Esophagus squamous epithelium (tissue), 5 donors: ENCODE measurements at regions not wholly inside any gene's neighbourhood (a gene's known extent, or its start where the extent isn't known, plus 50 kb on each side); places are given as distances from the start of the nearest gene placed in this dataset.

Experiments used
- DNase-seq: peaks from one replicate; lab custom pipeline; 2025; lab: John Stamatoyannopoulos, UW
- H3K27ac ChIP-seq, 4 donors: fragments of 200-600 bp; sonication (generic); one replicate each; pipeline ENCODE4 v1.5.1; 2016 to 2019; ENCODE audit warnings: mild to moderate bottlenecking in 1 of 4
- H3K27me3 ChIP-seq, 4 donors: fragments of 200-600 bp; sonication (generic); 1 replicate in 3 of 4; 2 replicates in 1 of 4; pipeline versions ENCODE4 v1.5.1 to v1.6.0; 2017 to 2021; ENCODE audit warnings: antibody characterized with exemption in 1 of 4
- H3K36me3 ChIP-seq, 3 donors: fragments of 200-600 bp; sonication (generic); one replicate each; pipeline ENCODE4 v1.5.1; 2016 to 2019
- H3K4me1 ChIP-seq, 3 donors: fragments of 200-600 bp; sonication (generic); one replicate each; pipeline ENCODE4 v1.5.1; 2017 to 2019
- H3K4me3 ChIP-seq, 4 donors: fragments of 200-600 bp; sonication (generic); 1 replicate in 3 of 4; 2 replicates in 1 of 4; pipeline ENCODE4 v1.5.1; 2016 to 2019; ENCODE audit warnings: mild to moderate bottlenecking in 2 of 4, moderate library complexity in 1 of 4
- H3K9me3 ChIP-seq, 3 donors: fragments of 200-600 bp; sonication (generic); one replicate each; pipeline ENCODE4 v1.5.1; 2016 to 2019
- POLR2A ChIP-seq, 4 donors: fragments of 450-650 bp; IDR thresholded peaks; one replicate each; pipeline ENCODE4 v1.6.1; 2017; ENCODE audit warnings: antibody characterized with exemption in 4 of 4, mild to moderate bottlenecking in 4 of 4, moderate library complexity in 3 of 4
- WGBS, 2 donors: methylation state at CpG; one replicate each; pipeline ENCODE4 v1.1.5; 2018; 5-methylcytosine and 5-hydroxymethylcytosine counted together
- intact Hi-C: fragments of 100-400 bp; cut with DNase I; formaldehyde crosslinking; loops from one replicate; pipeline ENCODE4 v1.15.0; 2022
- TF ChIP-seq, protein P1 (sequence below), 6 experiments: fragments of 450-650 bp in 4 of 6; fragments of 200-600 bp in 2 of 6; sonication (generic) in 2 of 6; IDR thresholded peaks; one replicate each; pipeline ENCODE4 v1.5.1; 2016 to 2019; ENCODE audit warnings: antibody characterized with exemption in 6 of 6, mild to moderate bottlenecking in 4 of 6, moderate library complexity in 4 of 6
- donor health status: DM: yes; HTN: yes; CAD: no.

DNA sequence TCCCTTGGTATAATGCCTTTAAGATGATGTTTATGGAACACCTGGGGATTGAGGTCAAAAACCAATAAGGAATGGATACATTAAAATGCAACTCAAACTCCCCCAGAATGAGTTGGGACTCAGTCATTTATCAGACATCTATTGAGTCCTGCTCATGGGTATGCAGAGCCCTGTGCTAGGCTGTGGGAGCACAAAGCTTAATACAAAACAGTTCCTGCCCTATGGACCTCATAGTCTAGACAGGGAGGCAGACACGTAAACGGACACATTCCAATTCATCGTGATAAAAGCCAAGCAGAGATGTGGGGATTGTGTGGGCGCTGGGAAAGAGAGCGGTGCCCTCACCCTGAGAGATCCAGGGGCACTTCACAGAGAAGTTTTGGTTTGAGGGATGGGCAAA lies 181.7 kb downstream of the PTEN start:
- no peaks in the 10 kb centered on the region for H3K27me3 ChIP-seq
- WGBS, 2 donors: 72 to 92% methylated on average over 5 of the region's 5 CpGs

DNA sequence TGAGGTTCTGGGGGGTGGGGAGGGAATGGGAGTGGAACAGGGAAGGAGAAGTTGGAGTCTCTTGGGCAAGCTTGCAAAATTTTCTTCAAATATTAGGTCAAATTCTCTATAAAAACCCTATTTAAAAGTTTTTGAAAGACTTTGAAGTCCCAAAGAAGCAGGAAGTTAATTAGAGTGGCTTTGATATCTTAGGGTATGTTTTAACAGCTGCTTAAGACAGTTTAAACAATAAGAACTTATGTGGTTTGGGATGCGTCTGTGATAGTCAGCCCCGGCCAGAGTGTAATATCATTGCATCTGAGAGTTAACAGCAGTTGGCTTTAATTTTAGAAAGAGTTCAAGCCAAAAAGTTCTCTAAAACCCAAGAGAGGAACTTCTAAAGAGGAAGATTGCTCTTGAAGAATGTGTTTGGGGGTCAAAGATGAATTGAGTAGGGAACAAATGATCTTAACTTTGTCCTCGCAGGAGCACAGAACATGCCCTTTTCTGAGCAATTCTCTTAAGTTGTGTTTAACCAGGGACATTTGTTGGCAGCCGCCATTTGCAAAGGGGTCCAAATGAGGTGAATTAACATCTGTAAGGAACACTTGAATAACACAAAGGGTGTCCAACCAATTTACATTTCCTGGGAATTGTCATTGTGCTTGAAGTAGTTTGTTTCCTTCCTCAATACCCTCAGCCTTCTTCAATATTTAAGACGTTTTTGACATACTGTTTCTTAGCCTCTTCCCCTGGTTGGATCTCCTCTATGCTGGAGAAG lies 182.4 kb downstream of the PTEN start:
- no peak for DNase-seq
- WGBS, 2 donors: 53 to 63% methylated on average over 5 of the region's 5 CpGs
- Histone ChIP-seq H3K36me3 (no peaks in the 10 kb centered on the region), H3K27ac (peak overlapping the region in 3 of 4 donors; percentile 38 to 60 (median 40)), H3K4me3 (no peak overlapping the region), H3K4me1 (peaks cover 12 to 40% (median 18%) of the 10 kb centered on the region in 3 donors), H3K27me3 (no peaks in the 10 kb centered on the region), H3K9me3 (no peaks in the 10 kb centered on the region)
- intact Hi-C loops: no loop called here
- no peak for TF ChIP-seq POLR2A (IDR thresholded peaks at IDR 0.05)
- TF ChIP-seq, protein P1, sequence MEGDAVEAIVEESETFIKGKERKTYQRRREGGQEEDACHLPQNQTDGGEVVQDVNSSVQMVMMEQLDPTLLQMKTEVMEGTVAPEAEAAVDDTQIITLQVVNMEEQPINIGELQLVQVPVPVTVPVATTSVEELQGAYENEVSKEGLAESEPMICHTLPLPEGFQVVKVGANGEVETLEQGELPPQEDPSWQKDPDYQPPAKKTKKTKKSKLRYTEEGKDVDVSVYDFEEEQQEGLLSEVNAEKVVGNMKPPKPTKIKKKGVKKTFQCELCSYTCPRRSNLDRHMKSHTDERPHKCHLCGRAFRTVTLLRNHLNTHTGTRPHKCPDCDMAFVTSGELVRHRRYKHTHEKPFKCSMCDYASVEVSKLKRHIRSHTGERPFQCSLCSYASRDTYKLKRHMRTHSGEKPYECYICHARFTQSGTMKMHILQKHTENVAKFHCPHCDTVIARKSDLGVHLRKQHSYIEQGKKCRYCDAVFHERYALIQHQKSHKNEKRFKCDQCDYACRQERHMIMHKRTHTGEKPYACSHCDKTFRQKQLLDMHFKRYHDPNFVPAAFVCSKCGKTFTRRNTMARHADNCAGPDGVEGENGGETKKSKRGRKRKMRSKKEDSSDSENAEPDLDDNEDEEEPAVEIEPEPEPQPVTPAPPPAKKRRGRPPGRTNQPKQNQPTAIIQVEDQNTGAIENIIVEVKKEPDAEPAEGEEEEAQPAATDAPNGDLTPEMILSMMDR (IDR thresholded peaks at IDR 0.05): no peak

More for the DNA sequence above, 181.7 kb downstream of the PTEN start:
- Histone ChIP-seq H3K9me3 (no peaks in the 10 kb centered on the region), H3K36me3 (no peaks in the 10 kb centered on the region), H3K4me3 (no peak overlapping the region), H3K4me1 (peaks cover 12 to 40% (median 18%) of the 10 kb centered on the region in 3 donors), H3K27ac (peak overlapping the region in 3 of 4 donors; percentile 38 to 60 (median 40))
- intact Hi-C loops: no loop called here
- TF ChIP-seq, protein P1 (IDR thresholded peaks at IDR 0.05): no peak
- no peak for TF ChIP-seq POLR2A (IDR thresholded peaks at IDR 0.05)
- DNase-seq: no peak

DNA sequence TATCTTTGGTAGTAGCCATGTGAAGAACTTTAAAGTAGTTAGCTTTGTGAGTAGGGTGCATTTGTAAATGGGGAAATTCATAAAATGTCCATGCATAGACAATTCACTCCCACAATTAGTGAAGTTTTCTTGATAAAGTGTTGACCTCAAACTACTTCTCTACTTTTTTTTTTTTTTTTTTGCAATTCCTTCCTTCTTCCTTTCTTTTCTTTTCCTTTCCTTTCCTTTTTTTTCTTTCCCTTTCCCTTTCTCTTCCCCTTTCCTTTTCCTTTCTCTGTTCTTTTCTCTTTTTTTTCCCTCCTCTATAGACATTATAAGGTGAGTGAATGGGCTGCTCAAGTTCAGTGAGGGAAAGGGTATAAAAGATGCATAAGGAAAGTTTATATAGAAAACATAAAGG lies 184.2 kb downstream of the PTEN start:
- no peaks in the 10 kb centered on the region for H3K9me3 ChIP-seq
- DNase-seq: no peak
- H3K4me3 ChIP-seq: no peak overlapping the region
- no peaks in the 10 kb centered on the region for H3K36me3 ChIP-seq
- intact Hi-C loops: no loop called here
- H3K27ac ChIP-seq: no peak overlapping the region
- H3K27me3 ChIP-seq: no peaks in the 10 kb centered on the region
- no peak for TF ChIP-seq POLR2A (IDR thresholded peaks at IDR 0.05)
- TF ChIP-seq, protein P1 (IDR thresholded peaks at IDR 0.05): no peak
- peaks cover 3 to 25% (median 9%) of the 10 kb centered on the region in 3 donors for H3K4me1 ChIP-seq

DNA sequence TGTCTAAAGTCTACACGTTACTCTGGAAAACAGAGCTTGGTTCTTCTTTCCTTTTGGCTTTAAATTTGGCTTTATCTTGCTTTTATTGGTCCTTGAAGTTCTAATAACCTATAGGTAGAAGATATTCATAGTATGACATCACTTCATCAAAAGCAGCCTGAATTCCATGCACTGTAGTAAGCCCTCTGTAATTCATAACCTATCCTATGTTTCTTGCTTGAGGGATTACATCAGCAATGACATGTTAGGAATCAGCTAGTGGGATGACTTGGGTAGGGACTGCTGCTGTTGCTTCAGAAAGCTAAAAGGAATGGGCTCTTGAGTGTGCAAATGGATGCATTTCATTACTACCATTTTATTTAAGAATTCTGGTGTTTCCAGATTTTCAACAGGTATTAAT lies 184.9 kb downstream of the PTEN start:
- no peak overlapping the region for H3K27ac ChIP-seq
- H3K4me3 ChIP-seq: no peak overlapping the region
- H3K4me1 ChIP-seq: peaks cover 2 to 18% (median 5%) of the 10 kb centered on the region in 3 donors
- no peaks in the 10 kb centered on the region for H3K27me3 ChIP-seq
- intact Hi-C loops: no loop called here
- WGBS, 2 donors: 83 to 100% methylated on average over 1 of the region's 1 CpG
- H3K9me3 ChIP-seq: no peaks in the 10 kb centered on the region
- no peaks in the 10 kb centered on the region for H3K36me3 ChIP-seq
- TF ChIP-seq POLR2A (IDR thresholded peaks at IDR 0.05): no peak
- TF ChIP-seq, protein P1 (IDR thresholded peaks at IDR 0.05): no peak
- DNase-seq: no peak

DNA sequence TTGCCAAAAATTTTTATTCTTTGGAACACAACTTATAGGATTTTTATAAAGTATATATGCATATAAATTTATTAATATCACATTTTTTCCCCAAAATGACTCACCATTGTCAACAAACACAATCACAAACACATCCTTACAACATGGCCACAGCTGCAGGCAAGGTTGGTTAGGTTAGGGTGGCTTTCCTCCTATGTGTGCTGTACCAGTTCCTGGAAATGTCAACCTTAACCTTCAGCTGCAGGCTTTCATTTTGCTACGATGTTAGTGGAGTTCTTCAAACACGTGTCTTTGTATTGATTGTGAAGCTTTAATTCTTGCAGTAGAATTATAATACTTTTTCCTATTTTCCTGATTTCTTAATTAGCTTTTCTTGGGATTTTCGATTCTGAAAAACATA lies 185.8 kb downstream of the PTEN start:
- Histone ChIP-seq H3K4me3 (no peak overlapping the region), H3K9me3 (no peaks in the 10 kb centered on the region), H3K36me3 (no peaks in the 10 kb centered on the region), H3K27ac (no peak overlapping the region), H3K4me1 (peaks cover 0 to 10% (median 0%) of the 10 kb centered on the region in 3 donors), H3K27me3 (no peaks in the 10 kb centered on the region)
- WGBS, 2 donors: 89 to 90% methylated on average over 3 of the region's 3 CpGs
- no peak for TF ChIP-seq POLR2A (IDR thresholded peaks at IDR 0.05)
- TF ChIP-seq, protein P1 (IDR thresholded peaks at IDR 0.05): no peak
- intact Hi-C loops: no loop called here
- DNase-seq: no peak
